ENCODE measurements at regions not wholly inside any gene's neighbourhood (a gene's known extent, or its start where the extent isn't known, plus 50 kb on each side); places are given as distances from the start of the nearest gene placed in this dataset.

GRCh38 chr6:106847116-106847515, 127.4 kb downstream of the CD24 start:
- Mint-ChIP-seq H3K4me3 (peak overlapping the region; percentile 53), H3K27me3 (no peaks in the 10 kb centered on the region), H3K9me3 (ENCODE audit: insufficient read depth) (no peaks in the 10 kb centered on the region), H3K27ac (peak overlapping the region; percentile 91), H3K4me1 (peaks cover 51% of the 10 kb centered on the region)
- H3K4me2 ChIP-seq (replicated peaks; ENCODE audit: low read depth, low read length, poor library complexity, severe bottlenecking): peak overlapping the region; percentile 55
- no peaks in the 10 kb centered on the region for H4K20me1 ChIP-seq (ENCODE audit: control insufficient read depth, insufficient read depth, low read length, poor library complexity, severe bottlenecking)
- TF ChIP-seq CTCF (IDR thresholded peaks at IDR 0.05) (no peak), EZH2 (IDR thresholded peaks at IDR 0.05; ENCODE audit: borderline replicate concordance, insufficient read depth, low read depth, low read length, poor library complexity, severe bottlenecking) (no peak)
- peaks cover 47 to 50% of the 10 kb centered on the region in 2 donors for H3K4me1 ChIP-seq (ENCODE audit: control insufficient read depth in 2 of 2, insufficient read depth in 2 of 2, low read length in 2 of 2)
- ATAC-seq (ENCODE audit: low read depth) (peak; percentile 41), DNase-seq (peak; percentile 49)
- H2AFZ ChIP-seq (ENCODE audit: insufficient read depth, low read depth, low read length, poor library complexity, severe bottlenecking): peak overlapping the region; percentile 73
- peaks cover 0 to 7% (median 3%) of the 10 kb centered on the region in 3 donors for H3K9me3 ChIP-seq (ENCODE audit: control extremely low read depth in 1 of 3, control insufficient read depth in 2 of 3, insufficient read depth in 1 of 3, low read length in 2 of 3)
- POLR2A ChIA-PET: no interaction called here
- H3K4me3 ChIP-seq (ENCODE audit: control extremely low read depth in 1 of 5, extremely low read depth in 1 of 5, insufficient read depth in 1 of 5, low read depth in 2 of 5, low read length in 4 of 5): peak overlapping the region in 1 of 5 experiments; percentile 17
- 82% methylated on average over 3 of the region's 6 CpGs for WGBS (ENCODE audit: insufficient coverage)
- peak overlapping the region; percentile 66 to 77 for H3K27ac ChIP-seq (ENCODE audit: low read length in 2 of 2)
- no peaks in the 10 kb centered on the region for H3K79me2 ChIP-seq (ENCODE audit: control insufficient read depth, insufficient read depth, low read length)
- no peaks in the 10 kb centered on the region for H3K27me3 ChIP-seq (replicated peaks in 1 of 4; ENCODE audit: control extremely low read depth in 1 of 4, control insufficient read depth in 3 of 4, insufficient read depth in 4 of 4, low read length in 3 of 4)
- intact Hi-C loops (cut with micrococcal nuclease): loop anchor here (5.0 kb wide), 3 partner anchors 130 to 240 kb away; no protein-coding TSS in a partner anchor
- H3K9ac ChIP-seq (ENCODE audit: low read length): peak overlapping the region; percentile 48
- CTCF ChIA-PET: no interaction called here
- no peaks in the 10 kb centered on the region for H3K36me3 ChIP-seq (replicated peaks in 1 of 2; ENCODE audit: control extremely low read depth in 1 of 2, control insufficient read depth in 1 of 2, extremely low read depth in 1 of 2, insufficient read depth in 2 of 2, low read length in 1 of 2)

GRCh38 chr6:106844930-106845329, 129.6 kb downstream of the CD24 start:
- H3K27me3 Mint-ChIP-seq: no peaks in the 10 kb centered on the region
- Histone ChIP-seq H3K27me3 (replicated peaks in 1 of 4; ENCODE audit: control extremely low read depth in 1 of 4, control insufficient read depth in 3 of 4, insufficient read depth in 4 of 4, low read length in 3 of 4) (no peaks in the 10 kb centered on the region), H3K79me2 (ENCODE audit: control insufficient read depth, insufficient read depth, low read length) (no peaks in the 10 kb centered on the region), H3K4me3 (ENCODE audit: control extremely low read depth in 1 of 5, extremely low read depth in 1 of 5, insufficient read depth in 1 of 5, low read depth in 2 of 5, low read length in 4 of 5) (no peak overlapping the region), H3K27ac (ENCODE audit: low read length in 2 of 2) (peak overlapping the region in 1 of 2 donors; percentile 77), H4K20me1 (ENCODE audit: control insufficient read depth, insufficient read depth, low read length, poor library complexity, severe bottlenecking) (no peaks in the 10 kb centered on the region), H3K4me2 (replicated peaks; ENCODE audit: low read depth, low read length, poor library complexity, severe bottlenecking) (peak overlapping the region; percentile 54), H2AFZ (ENCODE audit: insufficient read depth, low read depth, low read length, poor library complexity, severe bottlenecking) (peak overlapping the region; percentile 9), H3K4me1 (ENCODE audit: control insufficient read depth in 2 of 2, insufficient read depth in 2 of 2, low read length in 2 of 2) (peaks cover 40 to 49% of the 10 kb centered on the region in 2 donors), H3K36me3 (replicated peaks in 1 of 2; ENCODE audit: control extremely low read depth in 1 of 2, control insufficient read depth in 1 of 2, extremely low read depth in 1 of 2, insufficient read depth in 2 of 2, low read length in 1 of 2) (no peaks in the 10 kb centered on the region), H3K9me3 (ENCODE audit: control extremely low read depth in 1 of 3, control insufficient read depth in 2 of 3, insufficient read depth in 1 of 3, low read length in 2 of 3) (no peaks in the 10 kb centered on the region), H3K9ac (ENCODE audit: low read length) (peak overlapping the region; percentile 41)
- ChIA-PET POLR2A (interaction anchor here (0.7 kb wide), 1 partner anchor 231 kb away, joined by 3 read pairs; no protein-coding TSS in a partner anchor), CTCF (interaction anchor here (0.8 kb wide), 1 partner anchor 395 kb away, joined by 3 read pairs; no protein-coding TSS in a partner anchor)
- intact Hi-C loops (cut with micrococcal nuclease): loop anchor here (5.0 kb wide), 3 partner anchors 132 to 238 kb away; no protein-coding TSS in a partner anchor
- no peaks in the 10 kb centered on the region for H3K9me3 Mint-ChIP-seq (ENCODE audit: insufficient read depth)
- ATAC-seq (ENCODE audit: low read depth) (no peak), DNase-seq (peak; percentile 49)
- H3K4me3 Mint-ChIP-seq: peak overlapping the region; percentile 8
- TF ChIP-seq CTCF (IDR thresholded peaks at IDR 0.05) (no peak), EZH2 (IDR thresholded peaks at IDR 0.05; ENCODE audit: borderline replicate concordance, insufficient read depth, low read depth, low read length, poor library complexity, severe bottlenecking) (no peak)
- H3K4me1 Mint-ChIP-seq: peaks cover 47% of the 10 kb centered on the region
- peak overlapping the region; percentile 23 for H3K27ac Mint-ChIP-seq
